ENCODE measurements at regions not wholly inside any gene's neighbourhood (a gene's known extent, or its start where the extent isn't known, plus 50 kb on each side); places are given as distances from the start of the nearest gene placed in this dataset.

- TF ChIP-seq ZUFSP (CRISPR knock-in tag; IDR thresholded peaks at IDR 0.05; ENCODE audit: borderline replicate concordance) (no peak), RFXAP (CRISPR knock-in tag; IDR thresholded peaks at IDR 0.05; ENCODE audit: borderline replicate concordance) (no peak)
Observed at GRCh38 chr5:152632360-152632759, 227.3 kb upstream of the NMUR2 start (continued).

- BruUV-seq (replicated peaks) = no TSS peak
- no peak overlapping the region for H3K27ac ChIP-seq (ENCODE audit: extremely low read length, insufficient read depth, low read length)
- H3K36me3 ChIP-seq (replicated peaks in 1 of 2; ENCODE audit: control insufficient read depth in 1 of 2, insufficient read depth in 2 of 2, low read length in 2 of 2) = no peaks in the 10 kb centered on the region
- no peaks in the 10 kb centered on the region for H3K79me2 ChIP-seq (ENCODE audit: insufficient read depth, low read length)
- intact Hi-C loops (cut with micrococcal nuclease; ENCODE audit: unreplicated experiment) (no loop called here), in situ Hi-C loops (cut with HindIII; ENCODE audit: extremely low pct_ligation_motif_present, low pct_unique_long_range_greater_than_20kb) (no loop called here)
- DNase-seq (ENCODE audit: low spot score) = no peak
- CTCF ChIA-PET (ENCODE audit: low intra/inter-chr PET ratio, low total read pairs) = no interaction called here
- no peaks in the 10 kb centered on the region for H4K20me1 ChIP-seq (ENCODE audit: insufficient read depth, low read length)
- H3K4me1 ChIP-seq (ENCODE audit: insufficient read depth, low read length) = no peaks in the 10 kb centered on the region
- H3K4me3 ChIP-seq (replicated peaks in 1 of 3; ENCODE audit: insufficient read depth in 1 of 3, low read depth in 2 of 3, low read length in 3 of 3) = no peak overlapping the region
- no peak for FAIRE-seq
- H3K9me3 ChIP-seq (ENCODE audit: low read length) = peaks cover 12% of the 10 kb centered on the region
- H3K9ac ChIP-seq (ENCODE audit: insufficient read depth, low read depth, low read length) = no peak overlapping the region
- POLR2A ChIA-PET = no interaction called here
- H3K4me2 ChIP-seq (ENCODE audit: low read depth, low read length) = no peak overlapping the region
- no peak for ATAC-seq
- no peak overlapping the region for H2AFZ ChIP-seq (ENCODE audit: low read length)
- H3K27me3 ChIP-seq (ENCODE audit: control insufficient read depth in 1 of 2, insufficient read depth in 2 of 2, low read length in 2 of 2) = no peaks in the 10 kb centered on the region
- TF ChIP-seq, protein P1, sequence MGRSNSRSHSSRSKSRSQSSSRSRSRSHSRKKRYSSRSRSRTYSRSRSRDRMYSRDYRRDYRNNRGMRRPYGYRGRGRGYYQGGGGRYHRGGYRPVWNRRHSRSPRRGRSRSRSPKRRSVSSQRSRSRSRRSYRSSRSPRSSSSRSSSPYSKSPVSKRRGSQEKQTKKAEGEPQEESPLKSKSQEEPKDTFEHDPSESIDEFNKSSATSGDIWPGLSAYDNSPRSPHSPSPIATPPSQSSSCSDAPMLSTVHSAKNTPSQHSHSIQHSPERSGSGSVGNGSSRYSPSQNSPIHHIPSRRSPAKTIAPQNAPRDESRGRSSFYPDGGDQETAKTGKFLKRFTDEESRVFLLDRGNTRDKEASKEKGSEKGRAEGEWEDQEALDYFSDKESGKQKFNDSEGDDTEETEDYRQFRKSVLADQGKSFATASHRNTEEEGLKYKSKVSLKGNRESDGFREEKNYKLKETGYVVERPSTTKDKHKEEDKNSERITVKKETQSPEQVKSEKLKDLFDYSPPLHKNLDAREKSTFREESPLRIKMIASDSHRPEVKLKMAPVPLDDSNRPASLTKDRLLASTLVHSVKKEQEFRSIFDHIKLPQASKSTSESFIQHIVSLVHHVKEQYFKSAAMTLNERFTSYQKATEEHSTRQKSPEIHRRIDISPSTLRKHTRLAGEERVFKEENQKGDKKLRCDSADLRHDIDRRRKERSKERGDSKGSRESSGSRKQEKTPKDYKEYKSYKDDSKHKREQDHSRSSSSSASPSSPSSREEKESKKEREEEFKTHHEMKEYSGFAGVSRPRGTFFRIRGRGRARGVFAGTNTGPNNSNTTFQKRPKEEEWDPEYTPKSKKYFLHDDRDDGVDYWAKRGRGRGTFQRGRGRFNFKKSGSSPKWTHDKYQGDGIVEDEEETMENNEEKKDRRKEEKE (IDR thresholded peaks at IDR 0.05) = no peak
- no peak for TF ChIP-seq ZNF230 (CRISPR knock-in tag; IDR thresholded peaks at IDR 0.05)
- no peak for TF ChIP-seq HNRNPK (IDR thresholded peaks at IDR 0.05; ENCODE audit: low read depth, low read length, poor library complexity, severe bottlenecking)
- no peak for TF ChIP-seq ZSCAN20 (CRISPR knock-in tag; IDR thresholded peaks at IDR 0.05; ENCODE audit: borderline replicate concordance)
- no peak for TF ChIP-seq GZF1 (CRISPR knock-in tag; IDR thresholded peaks at IDR 0.05)
- TF ChIP-seq KLF13 (CRISPR knock-in tag; IDR thresholded peaks at IDR 0.05) = no peak
- no peak for TF ChIP-seq TMF1 (CRISPR knock-in tag; IDR thresholded peaks at IDR 0.05; ENCODE audit: low read depth)
- TF ChIP-seq FOXP1 (IDR thresholded peaks at IDR 0.05) = no peak
- TF ChIP-seq FOXP1 (CRISPR knock-in tag; IDR thresholded peaks at IDR 0.05) = no peak
- TF ChIP-seq ZKSCAN8 (CRISPR knock-in tag; IDR thresholded peaks at IDR 0.05; ENCODE audit: borderline replicate concordance) = no peak
- TF ChIP-seq NFIC (IDR thresholded peaks at IDR 0.05; ENCODE audit: low read length) = no peak
- TF ChIP-seq ZNF460 (CRISPR knock-in tag; IDR thresholded peaks at IDR 0.05; ENCODE audit: borderline replicate concordance) = no peak
- TF ChIP-seq BCL3 (CRISPR knock-in tag; IDR thresholded peaks at IDR 0.05) = no peak
- no peak for TF ChIP-seq MED13 (CRISPR knock-in tag; IDR thresholded peaks at IDR 0.05)
- TF ChIP-seq ZNF354B (CRISPR knock-in tag; IDR thresholded peaks at IDR 0.05) = no peak
- no peak for TF ChIP-seq ZBTB3 (CRISPR knock-in tag; IDR thresholded peaks at IDR 0.05; ENCODE audit: borderline replicate concordance, low read depth)
- no peak for TF ChIP-seq ZMYM4 (CRISPR knock-in tag; IDR thresholded peaks at IDR 0.05)
- no peak for TF ChIP-seq NPAS2 (CRISPR knock-in tag; IDR thresholded peaks at IDR 0.05; ENCODE audit: borderline replicate concordance)
- TF ChIP-seq PCBP1 (IDR thresholded peaks at IDR 0.05; ENCODE audit: borderline replicate concordance, low read depth, low read length) = no peak
Observed at GRCh38 chr5:152634586-152634985, 229.5 kb upstream of the NMUR2 start.
